Activated effector memory CD4-positive, alpha-beta T cell treated with anti-CD3 and anti-CD28 coated beads, Interleukin-2, amount 50 U/mL, for 16 hours (primary cell): ENCODE measurements at regions not wholly inside any gene's neighbourhood (a gene's known extent, or its start where the extent isn't known, plus 50 kb on each side); places are given as distances from the start of the nearest gene placed in this dataset.
"Not testable (repeated sequence)": the region's sequence is repeated elsewhere in the genome, so short reads cannot be mapped to it uniquely, and the experiment has no call there.

ENCODE experiments used
- DNase-seq: peaks from one replicate; pipeline ENCODE4 v3.0.0-alpha.2; 2020

DNA sequence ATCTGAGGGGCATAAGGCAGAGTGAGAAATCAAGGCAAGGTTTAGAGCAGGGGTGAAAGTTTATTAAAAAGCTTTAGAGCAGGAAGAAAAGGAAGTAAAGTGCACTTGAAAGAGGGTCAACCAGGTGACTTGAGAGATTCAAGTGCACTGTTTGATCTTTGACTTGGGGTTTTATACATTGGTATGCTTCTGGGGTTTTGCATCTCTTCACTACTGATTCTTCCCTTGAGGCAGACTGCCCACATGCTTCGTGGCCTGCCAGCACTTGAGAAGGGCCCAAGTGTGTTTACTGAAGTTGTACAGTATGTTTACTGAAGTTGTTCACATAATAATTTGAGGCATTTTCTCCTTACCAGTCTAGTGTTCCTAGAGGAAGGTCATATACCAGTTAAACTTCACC is 367.0 kb upstream of the UBE2E2 start:
- DNase-seq, result no peak

DNA sequence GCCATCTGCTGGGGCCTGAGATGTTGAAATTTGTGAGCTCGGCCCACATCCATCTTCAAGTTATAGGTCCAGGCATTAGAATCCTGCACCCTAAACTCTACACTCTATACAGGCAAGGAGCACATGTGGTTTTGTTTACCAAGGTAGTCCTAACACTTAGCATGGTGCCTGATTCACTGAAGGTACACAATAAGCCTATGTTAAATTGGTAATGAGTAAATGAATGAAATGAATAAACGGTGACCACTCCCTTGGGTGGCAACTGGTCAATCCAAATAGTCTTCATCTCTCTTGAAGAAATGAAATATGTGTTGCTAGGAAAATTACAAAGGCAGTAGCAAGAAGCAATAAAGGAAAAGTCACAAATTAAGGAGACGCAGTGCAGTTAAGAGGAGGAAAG is 359.3 kb upstream of the UBE2E2 start:
- DNase-seq, result no peak

- no peak for DNase-seq
Measured at GRCh38 chr3:22846566-22846965, 356.6 kb upstream of the UBE2E2 start.

DNA sequence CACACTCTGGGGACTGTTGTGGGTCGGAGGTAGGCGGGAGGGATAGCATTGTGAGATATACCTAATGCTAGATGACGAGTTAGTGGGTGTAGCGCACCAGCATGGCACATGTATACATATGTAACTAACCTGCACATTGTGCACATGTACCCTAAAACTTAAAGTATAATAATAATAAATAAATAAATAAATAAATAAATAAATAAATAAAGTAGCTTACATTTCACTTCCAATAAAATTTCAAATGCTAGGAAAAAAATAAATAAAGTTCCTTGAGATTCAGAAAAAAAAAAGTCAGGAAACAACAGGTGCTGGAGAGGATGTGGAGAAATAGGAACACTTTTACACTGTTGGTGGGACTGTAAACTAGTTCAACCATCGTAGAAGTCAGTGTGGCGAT is 353.5 kb upstream of the UBE2E2 start:
- not testable (repeated sequence) for DNase-seq

DNA sequence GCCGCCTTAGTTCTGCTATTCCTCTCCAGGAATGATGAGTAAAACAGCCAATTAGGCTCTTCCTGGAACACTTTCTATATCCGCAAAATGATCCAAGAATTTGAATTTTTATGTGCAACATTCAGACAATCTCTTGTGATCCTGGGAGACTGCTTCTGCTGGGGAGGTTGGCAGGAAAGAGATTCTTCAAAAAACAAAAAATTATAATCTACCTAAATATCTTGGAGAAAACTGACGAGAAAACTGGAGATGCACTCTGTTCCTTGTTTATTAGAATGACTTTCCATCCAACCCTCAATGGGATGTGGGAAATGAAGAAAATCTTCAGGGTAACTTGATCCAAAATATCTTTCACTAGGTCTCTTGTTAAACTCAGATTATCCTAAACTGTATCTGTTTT is 346.3 kb upstream of the UBE2E2 start:
- no peak for DNase-seq

GRCh38 chr3:22858486-22858885 is 344.6 kb upstream of the UBE2E2 start:
- DNase-seq, result no peak

GRCh38 chr3:22859618-22860017 is 343.5 kb upstream of the UBE2E2 start:
- no peak for DNase-seq

GRCh38 chr3:22861426-22861825 is 341.7 kb upstream of the UBE2E2 start:
- no peak for DNase-seq

DNA sequence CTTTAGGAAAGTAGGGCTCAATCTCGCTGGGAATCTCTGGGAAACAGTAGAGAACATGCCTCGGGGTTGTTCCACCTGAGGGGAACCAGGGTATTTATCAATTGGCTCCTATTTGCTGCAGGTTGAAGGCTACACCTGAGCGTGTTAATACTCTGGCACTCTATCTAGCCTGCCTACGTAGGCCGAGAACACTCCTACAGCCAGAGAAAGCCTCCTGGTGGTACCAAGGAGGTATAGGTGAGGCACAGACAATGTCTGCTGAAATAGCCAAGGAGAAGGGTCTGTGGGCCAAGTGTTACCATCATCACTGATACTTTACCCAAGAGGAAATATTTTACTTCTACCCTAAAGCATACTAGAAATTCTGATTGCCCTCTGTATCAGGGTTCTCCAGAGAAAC is 341.0 kb upstream of the UBE2E2 start:
- no peak for DNase-seq

GRCh38 chr3:22882834-22883233 is 320.3 kb upstream of the UBE2E2 start:
- not testable (repeated sequence) for DNase-seq

GRCh38 chr3:22885039-22885438 is 318.1 kb upstream of the UBE2E2 start:
- DNase-seq, result no peak

- DNase-seq, result no peak
Measured at GRCh38 chr3:22885574-22886341, 317.4 kb upstream of the UBE2E2 start.

DNA sequence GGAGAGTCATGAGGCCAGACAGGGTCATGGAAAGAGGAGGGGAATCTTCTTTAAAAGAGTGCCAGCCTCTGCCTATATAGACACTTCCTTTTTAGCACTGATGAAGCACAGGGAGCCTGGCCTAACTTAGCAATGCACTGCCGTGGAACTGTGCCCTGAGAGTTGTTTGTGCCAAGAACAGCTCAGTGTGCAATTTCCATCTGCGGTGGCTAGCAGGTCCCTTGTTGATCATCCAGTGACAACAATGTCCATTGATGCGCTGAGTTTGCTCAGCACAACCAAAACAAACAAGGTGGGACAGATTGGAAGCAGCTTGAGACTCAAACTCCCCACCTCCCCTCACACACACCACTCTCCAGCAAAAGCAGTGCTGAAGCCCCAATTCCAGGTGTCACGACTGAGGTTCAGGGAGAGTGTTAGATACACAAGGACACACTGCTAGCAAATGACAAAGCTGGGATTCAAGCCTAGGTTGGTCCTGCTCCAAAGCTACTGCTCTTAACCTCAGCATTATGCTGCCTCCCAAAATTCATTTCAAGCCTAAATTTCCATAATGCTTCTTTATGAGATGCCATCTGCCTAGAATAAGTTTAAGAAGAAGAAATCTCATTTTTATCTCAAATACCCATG is 316.6 kb upstream of the UBE2E2 start:
- DNase-seq, result no peak

- DNase-seq, result no peak
Measured at GRCh38 chr3:22887664-22888291, 315.3 kb upstream of the UBE2E2 start.

DNA sequence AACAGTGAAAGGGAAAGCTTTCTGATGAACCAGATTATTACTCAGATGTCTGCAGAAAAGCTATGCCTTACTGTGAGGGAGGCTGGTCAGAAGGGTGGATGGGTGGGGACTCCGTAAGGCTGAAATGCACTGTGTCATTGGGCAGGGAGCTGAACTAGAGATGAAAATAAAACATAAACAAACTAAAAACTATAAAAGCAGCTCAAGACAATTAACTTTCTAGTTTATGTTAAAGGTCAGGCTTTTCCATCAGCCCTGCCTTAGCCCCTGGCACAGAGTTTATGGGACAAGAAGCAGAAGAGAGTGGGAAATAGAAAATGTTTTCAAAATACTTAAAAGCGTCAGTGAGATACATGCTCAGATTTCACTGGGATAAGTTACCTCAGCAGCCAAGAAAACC is 310.0 kb upstream of the UBE2E2 start:
- no peak for DNase-seq

DNA sequence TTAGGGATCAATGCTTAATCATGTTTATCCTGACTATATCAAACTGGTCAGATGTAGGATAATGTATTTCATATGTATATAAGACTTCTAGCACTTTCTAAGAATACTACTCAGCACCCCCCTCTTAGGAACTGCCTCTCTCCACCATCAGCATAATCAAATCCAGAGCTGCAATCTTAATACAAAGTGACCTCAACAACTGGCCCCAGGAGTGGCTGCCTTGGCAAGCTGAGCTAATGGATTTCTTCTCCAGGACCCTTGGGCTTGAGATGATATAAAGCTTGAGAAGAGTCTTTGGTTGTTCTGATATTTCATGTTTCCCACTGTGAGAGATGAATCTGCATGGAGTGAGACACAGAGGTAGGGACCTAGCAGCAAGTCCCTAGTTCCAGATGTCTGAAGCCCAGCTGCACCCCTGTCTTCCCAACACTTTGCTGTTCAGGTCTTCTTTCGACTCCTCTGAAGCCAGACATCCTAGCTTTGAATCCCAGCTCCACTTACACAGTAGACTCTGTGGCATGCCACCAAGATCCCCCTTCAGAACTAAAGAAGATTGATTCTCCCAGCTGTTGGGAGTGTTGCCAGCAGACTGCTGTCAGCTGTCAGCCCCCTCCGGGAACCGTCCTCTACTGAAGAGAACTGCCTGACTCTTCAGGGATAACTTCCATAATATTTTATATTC is 309.3 kb upstream of the UBE2E2 start:
- DNase-seq, result no peak

DNA sequence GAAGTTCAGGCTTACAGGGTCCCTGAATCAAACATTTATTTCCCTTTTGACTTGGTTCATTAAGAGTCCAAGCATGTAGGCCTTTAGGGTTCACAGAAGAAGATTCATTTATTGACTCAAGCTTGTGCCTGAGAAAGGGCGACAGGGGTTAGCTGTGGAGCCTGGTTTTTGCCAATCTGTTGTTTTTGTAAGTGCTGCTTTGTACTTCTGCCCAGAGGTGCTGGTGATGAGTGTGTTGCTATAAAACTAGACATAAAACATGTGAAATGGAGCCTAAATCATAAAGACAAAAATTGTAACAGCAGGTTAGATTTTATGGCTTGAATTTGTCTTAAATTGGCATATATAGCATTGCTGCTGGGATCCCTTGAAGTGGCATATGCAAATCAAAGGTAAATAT is 308.3 kb upstream of the UBE2E2 start:
- DNase-seq, result no peak

GRCh38 chr3:22895671-22896070 is 307.5 kb upstream of the UBE2E2 start:
- DNase-seq, result no peak

DNA sequence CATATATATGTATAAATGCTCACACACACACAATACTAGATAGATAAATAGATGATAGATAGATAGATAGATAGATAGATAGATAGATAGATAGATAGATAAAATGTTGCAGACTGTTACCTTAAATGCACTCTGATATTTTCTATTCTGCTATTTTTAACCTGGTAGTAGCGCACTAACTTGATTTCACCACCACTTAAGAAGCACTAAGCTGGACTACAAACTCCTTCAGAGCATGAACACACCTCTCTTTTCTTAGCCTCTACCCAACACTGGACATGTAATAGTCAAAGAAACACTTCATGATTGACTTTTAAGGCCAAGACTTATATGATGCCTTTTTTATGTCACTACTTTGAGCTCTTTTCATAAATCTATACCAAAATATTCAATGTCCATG is 304.6 kb upstream of the UBE2E2 start:
- DNase-seq, result no peak

- no peak for DNase-seq
Measured at GRCh38 chr3:22899441-22899840, 303.7 kb upstream of the UBE2E2 start.

DNA sequence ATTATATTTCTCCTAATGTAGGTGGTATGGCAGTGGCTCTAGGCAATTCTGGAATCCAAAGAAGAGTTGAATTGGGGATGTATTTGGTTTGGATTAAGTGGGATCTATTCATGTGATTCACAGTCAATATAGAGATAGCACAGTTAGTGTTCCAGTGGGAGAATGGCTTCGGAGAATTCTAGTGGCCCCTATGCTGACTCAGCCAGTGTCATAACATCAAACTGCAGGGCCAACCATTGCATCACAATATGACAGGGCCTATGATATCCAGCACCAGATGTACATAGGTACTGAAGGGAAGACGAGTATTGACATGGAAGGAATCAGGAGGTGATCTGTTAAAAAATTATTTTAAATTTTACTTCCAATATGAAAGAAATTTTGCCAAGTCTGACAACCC is 302.8 kb upstream of the UBE2E2 start:
- DNase-seq, result no peak

GRCh38 chr3:22901684-22902083 is 301.4 kb upstream of the UBE2E2 start:
- no peak for DNase-seq

- no peak for DNase-seq
Measured at GRCh38 chr3:22907161-22907780, 295.9 kb upstream of the UBE2E2 start.
